BJ (cell line): ENCODE measurements at regions not wholly inside any gene's neighbourhood (a gene's known extent, or its start where the extent isn't known, plus 50 kb on each side); places are given as distances from the start of the nearest gene placed in this dataset. TPM values are rescaled to one million over a fixed set of nuclear protein-coding genes. Genes with fewer than 3 reads are reported as not detected.

ENCODE experiments used
- CTCF ChIA-PET: fragments of 350-600 bp; formaldehyde crosslinking; extraction: SDS; loops from one replicate; lab custom pipeline; 2021; ENCODE audit warnings: antibody characterized with exemption, inconsistent platforms; lab: Yijun Ruan, JAX
- POLR2A ChIA-PET: fragments of 300-600 bp; sonication (Branson Sonifier 250); formaldehyde crosslinking; extraction: SDS; loops from one replicate; lab custom pipeline; 2021; ENCODE audit warnings: antibody characterized with exemption; lab: Charles Lee
- DNase-seq: peaks from one replicate; pipeline ENCODE4 v3.0.0-alpha.2; 2011; ENCODE audit warnings: low read depth
- H3K27me3 ChIP-seq: 2 replicates; pipeline ENCODE4 v1.6.0; 2011; ENCODE audit warnings: low read length; ENCODE audit not compliant: control insufficient read depth, insufficient read depth
- H3K36me3 ChIP-seq: 2 replicates; pipeline ENCODE4 v1.5.1; 2011; ENCODE audit warnings: low read length; ENCODE audit not compliant: control insufficient read depth, insufficient read depth
- H3K4me3 ChIP-seq: 2 replicates; pipeline ENCODE4 v1.5.1; 2011; ENCODE audit warnings: low read depth, mild to moderate bottlenecking, control low read depth, low read length
- CTCF ChIP-seq: IDR thresholded peaks from 2 replicates; pipeline ENCODE4 v1.5.1; 2011; ENCODE audit warnings: low read depth, mild to moderate bottlenecking, control low read depth, inconsistent platforms, low read length, moderate library complexity; ENCODE audit not compliant: insufficient read depth
- small RNA-seq: library from RNA; depleted of rRNA; stranded (forward); fragments of <200 nt; gene quantifications from one replicate; pipeline ENCODE3, GENCODE V24; 2012; ENCODE audit warnings: low replicate concordance, low read depth; ENCODE audit not compliant: insufficient read length

- DNase-seq = no peak
- Histone ChIP-seq H3K36me3 (no peaks in the 10 kb centered on the region), H3K27me3 (peaks cover 1% of the 10 kb centered on the region), H3K4me3 (no peak overlapping the region)
- TF ChIP-seq CTCF = no peak
- POLR2A ChIA-PET = no interaction called here
- CTCF ChIA-PET = interaction anchor here (1.2 to 2.8 kb wide), 3 partner anchors 14 to 16 kb away, joined by 3 to 9 read pairs (median 3); no protein-coding TSS in a partner anchor
Measured at GRCh38 chr6:37551446-37551845, 51.8 kb upstream of the CCDC167 start.

DNA sequence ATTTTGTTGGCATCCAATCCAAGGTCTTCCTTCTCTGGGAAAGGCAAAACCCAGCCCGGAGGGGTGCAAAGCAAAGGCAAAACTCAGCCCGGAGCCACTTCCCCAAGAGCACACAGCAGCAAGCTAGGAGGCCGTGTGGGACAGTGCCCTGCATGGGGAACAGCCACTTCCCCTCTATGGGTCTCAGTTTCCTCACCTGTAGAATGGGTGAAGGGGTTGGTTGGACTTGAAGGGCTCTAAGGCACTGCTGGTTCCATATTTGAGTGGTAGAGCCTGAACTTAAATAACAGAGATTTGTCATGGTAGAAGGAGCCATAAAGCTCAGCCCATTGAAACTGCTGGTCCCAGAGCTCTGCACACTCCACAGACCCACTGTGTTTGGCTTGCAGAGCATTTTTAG lies 51.3 kb upstream of the CCDC167 start:
- no peak for DNase-seq
- ChIA-PET POLR2A (no interaction called here), CTCF (interaction anchor here (1.2 to 2.8 kb wide), 3 partner anchors 14 to 16 kb away, joined by 3 to 9 read pairs (median 3); no protein-coding TSS in a partner anchor)
- TF ChIP-seq CTCF = no peak
- Histone ChIP-seq H3K27me3 (peaks cover 1% of the 10 kb centered on the region), H3K4me3 (no peak overlapping the region), H3K36me3 (no peaks in the 10 kb centered on the region)

DNA sequence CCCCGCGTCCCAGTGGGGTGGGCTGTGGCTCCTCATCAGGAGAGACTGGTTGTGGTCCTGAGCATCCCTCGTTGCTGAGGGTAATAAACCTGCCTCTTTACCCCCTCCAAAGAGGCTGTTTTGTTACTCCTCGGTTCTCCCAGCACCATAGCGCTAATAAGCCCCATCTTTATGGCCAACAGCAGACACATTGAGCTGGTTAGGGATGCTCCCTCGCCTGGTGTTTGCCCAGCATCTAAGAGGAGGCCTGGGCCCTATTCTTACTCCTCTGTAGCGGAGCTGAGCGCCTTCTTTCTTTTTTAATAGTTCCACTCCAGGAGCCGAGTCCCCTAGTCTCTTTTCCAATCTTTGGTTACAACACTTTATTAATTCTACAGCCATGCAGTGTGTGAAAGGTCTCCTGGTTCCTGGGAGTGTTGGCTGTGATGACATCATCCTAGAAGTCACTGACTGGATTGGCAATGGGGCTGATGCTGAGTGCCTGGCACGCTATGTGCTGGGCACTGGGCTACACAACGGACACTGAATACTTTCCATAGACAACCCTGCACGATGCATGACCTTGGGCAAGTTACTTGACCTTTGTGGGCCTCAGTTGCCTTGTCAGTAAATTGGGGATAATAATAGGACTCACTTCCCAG lies 50.6 kb upstream of the CCDC167 start:
- CTCF ChIA-PET = interaction anchor here (2.8 kb wide), 1 partner anchor 16 kb away, joined by 9 read pairs; no protein-coding TSS in a partner anchor
- TF ChIP-seq CTCF = no peak
- Histone ChIP-seq H3K27me3 (peaks cover 1% of the 10 kb centered on the region), H3K4me3 (no peak overlapping the region), H3K36me3 (no peaks in the 10 kb centered on the region)
- no peak for DNase-seq
- POLR2A ChIA-PET = no interaction called here

DNA sequence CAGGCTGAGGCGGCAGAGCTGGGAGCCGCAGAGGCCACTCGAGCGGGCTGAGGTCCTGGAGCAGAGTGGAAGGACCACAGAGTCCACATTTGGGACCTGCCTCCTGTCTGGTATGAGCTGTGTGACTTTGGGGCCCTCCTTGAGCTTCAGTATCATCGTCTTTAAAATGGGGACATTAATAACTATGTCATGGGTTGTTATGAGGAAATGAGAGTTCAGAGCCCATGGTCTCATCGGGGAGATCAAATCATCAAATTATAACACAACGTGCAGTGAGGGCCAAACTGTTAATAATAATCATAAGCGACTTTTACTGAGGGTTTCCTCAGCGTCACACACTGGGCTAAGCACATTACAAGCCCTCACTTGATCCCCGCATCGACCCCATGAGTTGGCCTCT lies 49.9 kb upstream of the CCDC167 start:
- no peak for TF ChIP-seq CTCF
- H3K36me3 ChIP-seq = no peaks in the 10 kb centered on the region
- ChIA-PET POLR2A (no interaction called here), CTCF (interaction anchor here (2.8 kb wide), 1 partner anchor 16 kb away, joined by 9 read pairs; no protein-coding TSS in a partner anchor)
- no peak overlapping the region for H3K4me3 ChIP-seq
- DNase-seq = no peak
- peaks cover 1% of the 10 kb centered on the region for H3K27me3 ChIP-seq

Small RNA genes in the stretch of these regions (small RNA-seq; reads per million reads assigned to genes)
- gene MIR4462 = not detected
